HG03354 (cell line): ENCODE measurements at regions not wholly inside any gene's neighbourhood (a gene's known extent, or its start where the extent isn't known, plus 50 kb on each side); places are given as distances from the start of the nearest gene placed in this dataset.
A peak's percentile ranks its signal among the peaks of the same experiment; 100 is the strongest.
"Not testable (repeated sequence)": the region's sequence is repeated elsewhere in the genome, so short reads cannot be mapped to it uniquely, and the experiment has no call there.

ENCODE experiments used
- ATAC-seq: cut with Tn5 transposase; IDR thresholded peaks from one replicate; pipeline ENCODE4 v1.9.1; 2021; ENCODE audit warnings: mild to moderate bottlenecking; ENCODE audit not compliant: unreplicated experiment, poor library complexity, severe bottlenecking

GRCh38 chr6:154920495-154921200 lies 74.5 kb upstream of the TIAM2 start:
- no peak for ATAC-seq

GRCh38 chr6:154921482-154921881 lies 73.6 kb upstream of the TIAM2 start:
- ATAC-seq, result peak; percentile 46

- ATAC-seq, result no peak
Measured at GRCh38 chr6:154923199-154923869, 71.8 kb upstream of the TIAM2 start.

- ATAC-seq, result no peak
Measured at GRCh38 chr6:154925130-154925529, 70.0 kb upstream of the TIAM2 start.

GRCh38 chr6:154926366-154926765 lies 68.7 kb upstream of the TIAM2 start:
- ATAC-seq, result no peak

GRCh38 chr6:154928325-154928922 lies 66.7 kb upstream of the TIAM2 start:
- ATAC-seq, result peak; percentile 77

DNA sequence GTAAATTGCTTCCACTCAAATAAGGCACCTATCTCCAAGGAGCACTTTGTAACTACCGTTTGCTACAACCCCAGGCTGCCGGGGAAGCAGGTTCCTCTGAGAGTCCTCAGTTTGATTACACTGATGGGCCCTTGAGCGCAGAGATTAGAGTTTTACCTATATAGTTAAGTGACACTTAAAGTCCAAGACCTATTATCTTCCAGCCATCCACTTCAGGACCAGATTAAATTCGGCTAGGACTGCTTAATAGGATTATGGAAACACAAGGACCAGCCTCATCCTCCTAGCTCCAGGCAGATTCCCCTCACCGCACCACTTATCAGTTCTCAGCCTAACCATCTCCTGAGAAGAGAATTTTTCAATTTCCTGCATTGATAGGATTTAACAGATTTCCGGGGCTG lies 64.7 kb upstream of the TIAM2 start:
- no peak for ATAC-seq

GRCh38 chr6:154931711-154932424 lies 63.2 kb upstream of the TIAM2 start:
- ATAC-seq, result no peak

- no peak for ATAC-seq
Measured at GRCh38 chr6:154932515-154933027, 62.5 kb upstream of the TIAM2 start.

DNA sequence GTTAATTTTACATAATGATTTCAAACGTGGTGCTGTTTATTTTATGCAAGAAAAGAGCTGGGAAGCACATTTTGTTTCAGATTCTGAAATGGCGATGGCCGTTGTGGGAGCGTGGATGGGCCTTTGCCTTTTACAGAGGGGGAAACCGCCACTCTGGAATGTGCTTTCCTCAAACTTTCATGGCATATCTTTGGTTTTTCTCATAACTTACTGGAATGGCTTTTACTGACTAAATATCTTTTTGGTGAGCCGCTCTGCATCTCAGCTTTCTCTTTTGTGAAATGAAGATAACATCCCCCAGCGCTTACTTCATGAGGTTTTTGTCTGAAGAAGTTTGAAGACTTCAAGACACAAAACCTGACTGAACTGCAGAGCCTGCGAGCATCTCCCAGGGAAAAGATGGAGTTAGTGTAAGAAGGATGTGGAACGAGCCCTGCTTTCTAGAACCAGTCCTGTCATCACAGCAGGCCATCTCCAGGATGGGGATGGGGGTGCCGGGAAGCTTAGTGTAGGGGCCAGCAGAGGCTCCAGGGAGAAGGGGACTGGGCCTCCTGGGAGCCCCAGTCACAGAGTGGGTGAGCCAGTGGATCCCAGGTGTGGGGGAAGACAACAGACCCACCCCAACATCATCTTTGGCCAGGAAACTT lies 61.8 kb upstream of the TIAM2 start:
- no peak for ATAC-seq

DNA sequence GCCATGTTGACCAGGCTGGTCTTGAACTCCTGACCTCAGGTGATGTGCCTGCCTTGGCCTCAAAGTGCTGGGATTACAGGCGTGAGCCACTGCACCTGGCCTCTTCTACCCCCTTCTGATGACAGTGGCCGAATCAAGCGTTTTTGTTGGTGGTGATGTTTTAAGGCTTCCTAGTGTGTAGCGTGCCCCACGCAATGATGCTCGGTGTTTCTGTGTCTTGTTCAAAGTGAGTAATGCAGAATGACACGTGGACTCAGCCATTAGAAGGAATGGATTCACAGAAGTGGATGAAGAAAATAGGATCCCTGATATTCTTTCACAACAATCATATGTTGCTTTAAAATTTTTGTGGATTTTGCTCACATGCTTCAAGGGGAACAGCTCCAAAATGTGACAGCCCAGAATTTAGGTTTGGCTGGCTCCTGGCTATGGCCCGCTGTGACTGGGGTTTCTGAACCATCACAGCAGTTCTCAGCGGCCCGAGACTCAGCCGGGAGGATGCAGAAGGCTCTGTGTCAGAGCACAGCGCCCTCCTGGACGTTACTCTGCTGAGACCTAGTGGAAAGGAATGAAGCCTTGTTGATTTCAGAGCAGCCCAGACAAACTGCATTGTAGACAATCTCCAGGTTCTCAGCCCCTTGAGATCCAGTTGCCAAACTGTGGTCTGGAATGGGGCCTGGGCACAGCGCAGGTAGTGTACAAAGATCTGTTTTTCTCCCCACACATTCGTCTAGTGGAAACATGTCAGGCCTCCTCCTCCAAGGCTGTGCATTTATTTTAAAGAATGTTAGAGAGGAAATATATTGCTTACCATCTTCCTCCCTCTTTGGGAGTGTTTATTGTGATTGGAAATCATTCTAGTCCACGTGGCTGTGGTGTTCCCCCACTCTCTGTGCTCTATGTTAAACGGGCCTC lies 57.6 kb upstream of the TIAM2 start:
- no peak for ATAC-seq

DNA sequence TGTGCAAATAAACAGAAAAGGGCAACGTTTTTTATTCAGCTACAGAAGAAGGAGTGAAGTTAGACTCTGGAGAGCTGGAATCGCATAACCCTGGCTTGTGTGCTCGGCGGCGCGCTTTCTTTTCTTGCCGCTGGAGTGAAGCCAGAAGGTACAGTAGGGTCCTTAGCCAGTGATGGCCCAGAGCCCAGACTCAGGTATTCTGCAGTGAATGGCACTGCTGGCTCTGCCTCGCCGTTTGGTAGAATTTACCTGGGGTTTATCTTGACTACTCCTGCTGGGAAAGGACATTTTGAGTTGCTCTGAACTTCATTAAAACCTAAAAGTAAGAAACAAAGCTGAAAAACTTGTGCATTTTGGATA lies 56.9 kb upstream of the TIAM2 start:
- no peak for ATAC-seq

GRCh38 chr6:154938727-154939285 lies 56.3 kb upstream of the TIAM2 start:
- ATAC-seq, result not testable (repeated sequence)

DNA sequence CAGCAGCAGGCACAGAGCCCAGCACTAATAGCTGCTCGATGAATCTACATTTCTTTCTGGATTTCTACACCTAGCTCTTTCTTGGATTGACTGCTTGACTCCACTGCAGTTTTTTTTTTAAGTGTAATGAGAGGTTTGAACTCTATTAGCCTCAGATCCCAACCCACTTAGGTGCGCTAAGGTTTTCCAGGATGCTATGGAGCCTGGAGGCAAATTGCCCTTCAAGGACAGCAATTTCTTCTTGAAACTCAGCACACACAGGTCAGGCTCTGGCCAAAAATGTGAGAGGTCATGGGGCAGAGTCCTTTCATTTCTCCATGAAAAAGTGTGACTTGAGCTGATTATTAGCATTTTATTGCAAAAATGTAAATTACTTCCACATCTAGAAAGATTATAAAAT lies 52.3 kb upstream of the TIAM2 start:
- no peak for ATAC-seq

DNA sequence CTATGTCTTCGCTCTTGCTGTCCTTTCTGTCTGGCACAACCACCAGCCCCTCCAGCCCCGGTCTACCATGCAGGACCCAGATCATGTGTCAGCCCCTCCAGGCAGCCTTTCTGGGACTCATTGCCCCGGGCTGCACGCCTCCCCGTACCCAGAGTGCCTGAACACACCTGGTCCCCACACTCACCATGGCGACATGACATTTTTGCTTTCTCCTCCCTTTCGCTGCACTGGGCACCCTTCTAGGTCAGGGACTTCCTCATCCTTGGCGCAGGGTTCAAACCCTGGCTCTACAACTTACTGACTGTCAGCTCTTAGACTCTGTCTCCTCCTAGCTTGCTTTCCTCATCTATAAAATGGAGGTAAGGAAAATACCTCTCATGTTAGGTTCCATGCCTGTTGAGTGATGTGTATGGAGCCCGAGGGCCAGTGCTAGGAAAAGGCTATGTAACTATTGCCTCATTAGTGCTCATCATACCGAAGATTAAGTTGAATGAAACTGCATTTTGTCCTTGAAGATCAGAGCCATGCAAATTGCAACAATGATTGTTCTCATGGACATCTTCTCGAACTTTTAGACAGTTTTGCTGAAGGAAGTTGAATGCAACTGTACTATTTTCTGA lies 49.7 kb upstream of the TIAM2 start:
- ATAC-seq, result no peak
